K562 (cell line): ENCODE measurements at regions not wholly inside any gene's neighbourhood (a gene's known extent, or its start where the extent isn't known, plus 50 kb on each side); places are given as distances from the start of the nearest gene placed in this dataset.
A peak's percentile ranks its signal among the peaks of the same experiment; 100 is the strongest.

ENCODE experiments used
- CAMTA2 ChIP-seq: fragments of 250-450 bp; sonication (Bioruptor Pico); conservative IDR thresholded peaks from 2 replicates; pipeline ENCODE4 v1.5.1; 2022
- ESRRB ChIP-seq: fragments of 250-450 bp; sonication (Bioruptor Pico); IDR thresholded peaks from 2 replicates; pipeline ENCODE4 v1.5.0; 2020; ENCODE audit warnings: mild to moderate bottlenecking, moderate library complexity, borderline replicate concordance
- FOXA1 ChIP-seq: fragments of 450-650 bp; IDR thresholded peaks from 2 replicates; pipeline ENCODE4 v1.6.1; 2016; ENCODE audit warnings: mild to moderate bottlenecking, borderline replicate concordance
- GABPA ChIP-seq: fragments of 200-800 bp; sonication (Bioruptor generic); conservative IDR thresholded peaks from 2 replicates; pipeline ENCODE4 v1.6.1; 2016; ENCODE audit warnings: low read depth, missing genetic modification characterization, missing compliant biosample characterization
- GTF2E2 ChIP-seq: fragments of 200-800 bp; sonication (Bioruptor generic); IDR thresholded peaks from 2 replicates; pipeline ENCODE4 v1.6.1; 2016; ENCODE audit warnings: missing genetic modification characterization, missing compliant biosample characterization
- POLR2H ChIP-seq: IDR thresholded peaks from 2 replicates; pipeline ENCODE4 v1.6.1; 2016; ENCODE audit warnings: missing genetic modification characterization, low read depth, mild to moderate bottlenecking, control low read depth, missing compliant biosample characterization, moderate library complexity
- SLC30A9 ChIP-seq: fragments of 250-450 bp; sonication (Bioruptor Pico); IDR thresholded peaks from 2 replicates; pipeline ENCODE4 v1.8.0; 2022; ENCODE audit warnings: mild to moderate bottlenecking, moderate library complexity
- TF ChIP-seq, protein P1 (sequence below): sonication (generic); formaldehyde crosslinking; IDR thresholded peaks from 2 replicates; pipeline ENCODE4 v1.8.1; 2022; ENCODE audit warnings: missing genetic modification reagents
- TF ChIP-seq, protein P2 (sequence below): fragments of 250-450 bp; sonication (Bioruptor Pico); IDR thresholded peaks from 2 replicates; pipeline ENCODE4 v1.5.0; 2021
- TF ChIP-seq, protein P3 (sequence below): conservative IDR thresholded peaks from 2 replicates; pipeline ENCODE4 v1.6.1; 2011; ENCODE audit warnings: low read depth, mild to moderate bottlenecking, low read length; ENCODE audit not compliant: control insufficient read depth

DNA sequence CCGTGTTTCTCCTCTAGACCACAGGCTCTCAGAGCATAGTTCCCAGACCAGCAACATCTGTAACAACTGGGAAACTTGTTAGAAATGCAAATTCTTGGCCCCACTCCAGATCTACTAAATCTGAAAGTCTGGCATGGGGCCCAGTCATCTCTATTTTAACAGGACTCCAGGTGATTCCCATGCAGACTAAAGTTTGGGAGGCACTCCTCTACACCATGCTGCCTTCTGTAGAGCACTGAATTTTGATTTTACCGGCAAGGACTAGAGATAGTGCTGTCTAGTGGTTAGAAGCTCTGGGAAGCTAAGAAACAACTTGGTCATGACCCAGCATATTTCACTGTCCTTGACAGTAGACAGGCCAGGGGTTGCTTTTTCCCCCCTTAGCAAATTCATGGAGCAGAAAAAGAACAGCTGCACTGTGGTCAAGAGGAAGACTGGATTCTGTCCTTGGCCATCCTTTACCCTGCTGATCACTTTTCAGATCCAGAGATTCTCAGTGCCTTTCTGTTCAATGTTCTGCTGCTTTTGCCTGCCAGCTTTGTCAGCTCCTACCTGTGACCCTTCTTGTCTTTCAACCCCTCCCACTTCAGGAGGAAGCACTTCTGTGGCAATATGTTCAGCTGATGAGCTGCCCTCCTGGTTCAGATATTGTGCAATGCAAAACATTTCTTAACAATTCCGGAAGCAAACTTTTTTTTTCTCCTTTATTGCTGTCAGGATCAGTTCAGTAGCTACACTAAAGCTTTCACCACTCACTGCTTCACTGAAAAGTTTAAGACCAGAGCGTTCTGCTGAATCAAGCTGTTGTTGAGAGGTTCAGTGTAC, 133.8 kb upstream of the NUDT4 start (continued):
- TF ChIP-seq GABPA (tag), result peak; percentile 86
- TF ChIP-seq, protein P1, sequence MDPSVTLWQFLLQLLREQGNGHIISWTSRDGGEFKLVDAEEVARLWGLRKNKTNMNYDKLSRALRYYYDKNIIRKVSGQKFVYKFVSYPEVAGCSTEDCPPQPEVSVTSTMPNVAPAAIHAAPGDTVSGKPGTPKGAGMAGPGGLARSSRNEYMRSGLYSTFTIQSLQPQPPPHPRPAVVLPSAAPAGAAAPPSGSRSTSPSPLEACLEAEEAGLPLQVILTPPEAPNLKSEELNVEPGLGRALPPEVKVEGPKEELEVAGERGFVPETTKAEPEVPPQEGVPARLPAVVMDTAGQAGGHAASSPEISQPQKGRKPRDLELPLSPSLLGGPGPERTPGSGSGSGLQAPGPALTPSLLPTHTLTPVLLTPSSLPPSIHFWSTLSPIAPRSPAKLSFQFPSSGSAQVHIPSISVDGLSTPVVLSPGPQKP (CRISPR knock-in tag), result no peak
- TF ChIP-seq SLC30A9, result no peak
- TF ChIP-seq, protein P2, sequence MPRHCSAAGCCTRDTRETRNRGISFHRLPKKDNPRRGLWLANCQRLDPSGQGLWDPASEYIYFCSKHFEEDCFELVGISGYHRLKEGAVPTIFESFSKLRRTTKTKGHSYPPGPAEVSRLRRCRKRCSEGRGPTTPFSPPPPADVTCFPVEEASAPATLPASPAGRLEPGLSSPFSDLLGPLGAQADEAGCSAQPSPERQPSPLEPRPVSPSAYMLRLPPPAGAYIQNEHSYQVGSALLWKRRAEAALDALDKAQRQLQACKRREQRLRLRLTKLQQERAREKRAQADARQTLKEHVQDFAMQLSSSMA, result no peak
- TF ChIP-seq, protein P3, sequence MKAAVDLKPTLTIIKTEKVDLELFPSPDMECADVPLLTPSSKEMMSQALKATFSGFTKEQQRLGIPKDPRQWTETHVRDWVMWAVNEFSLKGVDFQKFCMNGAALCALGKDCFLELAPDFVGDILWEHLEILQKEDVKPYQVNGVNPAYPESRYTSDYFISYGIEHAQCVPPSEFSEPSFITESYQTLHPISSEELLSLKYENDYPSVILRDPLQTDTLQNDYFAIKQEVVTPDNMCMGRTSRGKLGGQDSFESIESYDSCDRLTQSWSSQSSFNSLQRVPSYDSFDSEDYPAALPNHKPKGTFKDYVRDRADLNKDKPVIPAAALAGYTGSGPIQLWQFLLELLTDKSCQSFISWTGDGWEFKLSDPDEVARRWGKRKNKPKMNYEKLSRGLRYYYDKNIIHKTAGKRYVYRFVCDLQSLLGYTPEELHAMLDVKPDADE, result no peak
- no peak for TF ChIP-seq CAMTA2 (CRISPR knock-in tag)
- TF ChIP-seq FOXA1, result no peak
- no peak for TF ChIP-seq GTF2E2 (tag)
- TF ChIP-seq ESRRB (CRISPR knock-in tag), result no peak
- TF ChIP-seq POLR2H (tag), result no peak
